OCI-LY1 (cell line): ENCODE measurements at regions not wholly inside any gene's neighbourhood (a gene's known extent, or its start where the extent isn't known, plus 50 kb on each side); places are given as distances from the start of the nearest gene placed in this dataset.

Source experiments
- H2AFZ ChIP-seq: fragments of 200-600 bp; sonication (generic), shearing (Covaris generic); 2 replicates; pipeline ENCODE4 v1.6.0; 2014; ENCODE audit warnings: antibody characterized with exemption, mild to moderate bottlenecking, low read length
- H3F3A ChIP-seq: fragments of 200-600 bp; sonication (generic), shearing (Covaris generic); 2 replicates; pipeline ENCODE4 v1.6.0; 2014; ENCODE audit warnings: mild to moderate bottlenecking, antibody characterized with exemption, low read length, moderate library complexity; ENCODE audit not compliant: insufficient read depth
- H3K27ac ChIP-seq: fragments of 200-600 bp; sonication (generic); 2 replicates; pipeline ENCODE4 v1.5.1; 2014; ENCODE audit warnings: low read length, mixed run types, mild to moderate bottlenecking, low read depth; ENCODE audit not compliant: poor library complexity, severe bottlenecking
- H3K27me3 ChIP-seq: fragments of 200-600 bp; sonication (generic); 2 replicates; pipeline ENCODE4 v1.6.0; 2014; ENCODE audit warnings: antibody characterized with exemption, mild to moderate bottlenecking, low read length, moderate library complexity; ENCODE audit not compliant: insufficient read depth
- H3K36me3 ChIP-seq: fragments of 200-600 bp; sonication (generic); 2 replicates; pipeline ENCODE4 v1.6.1; 2014; ENCODE audit warnings: mild to moderate bottlenecking, antibody characterized with exemption, low read length, moderate library complexity, mixed read lengths; ENCODE audit not compliant: insufficient read depth
- H3K4me1 ChIP-seq: fragments of 200-600 bp; sonication (generic); 2 replicates; pipeline ENCODE4 v1.5.1; 2014; ENCODE audit warnings: mild to moderate bottlenecking, low read length, moderate library complexity; ENCODE audit not compliant: insufficient read depth, severe bottlenecking
- H3K4me2 ChIP-seq: fragments of 200-600 bp; sonication (generic), shearing (Covaris generic); 2 replicates; pipeline ENCODE4 v1.6.1; 2014; ENCODE audit warnings: low read length
- H3K4me3 ChIP-seq: fragments of 200-600 bp; sonication (generic); 2 replicates; pipeline ENCODE4 v1.5.1; 2014; ENCODE audit warnings: low read length, low read depth, mild to moderate bottlenecking, mixed read lengths; ENCODE audit not compliant: poor library complexity, severe bottlenecking
- H3K79me2 ChIP-seq: fragments of 200-600 bp; shearing (Covaris generic); 2 replicates; pipeline ENCODE4 v1.6.1; 2016; ENCODE audit warnings: mixed run types, low read length, mixed read lengths; ENCODE audit not compliant: insufficient read depth
- H3K9ac ChIP-seq: fragments of 200-600 bp; sonication (generic), shearing (Covaris generic); 2 replicates; pipeline ENCODE4 v1.6.1; 2014; ENCODE audit warnings: mild to moderate bottlenecking, low read length, mixed read lengths
- H3K9me2 ChIP-seq: fragments of 200-600 bp; sonication (generic), shearing (Covaris generic); 2 replicates; pipeline ENCODE4 v1.6.1; 2014; ENCODE audit warnings: low read depth, mild to moderate bottlenecking, low read length, mixed read lengths
- H3K9me3 ChIP-seq: fragments of 200-600 bp; shearing (Covaris generic); 2 replicates; pipeline ENCODE4 v1.6.1; 2014; ENCODE audit warnings: low read length, mixed read lengths
- H4K20me1 ChIP-seq: fragments of 200-600 bp; sonication (generic), shearing (Covaris generic); 2 replicates; pipeline ENCODE4 v1.6.0; 2016; ENCODE audit warnings: mild to moderate bottlenecking, low read length; ENCODE audit not compliant: insufficient read depth
- EZH2 ChIP-seq: fragments of 200-600 bp; sonication (generic), shearing (Covaris generic); IDR thresholded peaks from 2 replicates; pipeline ENCODE4 v1.8.0; 2017; ENCODE audit warnings: borderline replicate concordance, mixed run types, mild to moderate bottlenecking, antibody characterized with exemption, low read length, moderate library complexity, mixed read lengths
- TF ChIP-seq, protein P1 (sequence below): fragments of 200-600 bp; sonication (generic), shearing (Covaris generic); IDR thresholded peaks from 2 replicates; pipeline ENCODE4 v1.5.1; 2017; ENCODE audit warnings: mild to moderate bottlenecking, antibody characterized with exemption, low read length, moderate library complexity, mixed read lengths

DNA sequence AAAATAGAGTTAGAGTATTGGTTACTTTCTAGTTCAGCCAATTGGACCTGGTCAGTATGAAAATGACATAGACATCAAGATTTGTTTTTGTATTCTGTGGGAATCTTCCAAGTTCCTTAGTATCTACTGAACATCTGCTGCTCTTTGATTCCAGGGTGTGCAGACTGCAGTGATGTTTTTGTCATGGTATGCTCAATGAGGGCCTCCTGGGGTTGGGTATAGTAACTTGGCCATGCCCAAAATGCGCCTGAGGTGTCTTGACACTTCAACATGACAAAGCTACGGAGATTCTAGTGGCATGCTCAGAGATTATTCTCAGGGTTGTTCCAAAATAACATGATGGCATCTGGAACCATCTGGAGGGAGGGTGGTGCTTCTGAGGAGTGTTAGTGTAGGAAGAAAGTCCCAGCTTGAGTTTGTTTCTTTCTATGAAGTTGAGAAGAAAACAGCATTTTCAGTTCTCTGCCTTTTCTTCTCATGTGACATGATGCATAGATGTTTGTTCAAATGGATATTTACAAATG, 313.5 kb upstream of the TBL1XR1 start:
- no peaks in the 10 kb centered on the region for H3K36me3 ChIP-seq
- H3K4me2 ChIP-seq: no peak overlapping the region
- H2AFZ ChIP-seq: no peak overlapping the region
- H3K4me3 ChIP-seq: no peak overlapping the region
- no peak overlapping the region for H3K9ac ChIP-seq
- H3K9me3 ChIP-seq: no peaks in the 10 kb centered on the region
- no peaks in the 10 kb centered on the region for H3F3A ChIP-seq
- H3K27ac ChIP-seq: no peak overlapping the region
- TF ChIP-seq, protein P1, sequence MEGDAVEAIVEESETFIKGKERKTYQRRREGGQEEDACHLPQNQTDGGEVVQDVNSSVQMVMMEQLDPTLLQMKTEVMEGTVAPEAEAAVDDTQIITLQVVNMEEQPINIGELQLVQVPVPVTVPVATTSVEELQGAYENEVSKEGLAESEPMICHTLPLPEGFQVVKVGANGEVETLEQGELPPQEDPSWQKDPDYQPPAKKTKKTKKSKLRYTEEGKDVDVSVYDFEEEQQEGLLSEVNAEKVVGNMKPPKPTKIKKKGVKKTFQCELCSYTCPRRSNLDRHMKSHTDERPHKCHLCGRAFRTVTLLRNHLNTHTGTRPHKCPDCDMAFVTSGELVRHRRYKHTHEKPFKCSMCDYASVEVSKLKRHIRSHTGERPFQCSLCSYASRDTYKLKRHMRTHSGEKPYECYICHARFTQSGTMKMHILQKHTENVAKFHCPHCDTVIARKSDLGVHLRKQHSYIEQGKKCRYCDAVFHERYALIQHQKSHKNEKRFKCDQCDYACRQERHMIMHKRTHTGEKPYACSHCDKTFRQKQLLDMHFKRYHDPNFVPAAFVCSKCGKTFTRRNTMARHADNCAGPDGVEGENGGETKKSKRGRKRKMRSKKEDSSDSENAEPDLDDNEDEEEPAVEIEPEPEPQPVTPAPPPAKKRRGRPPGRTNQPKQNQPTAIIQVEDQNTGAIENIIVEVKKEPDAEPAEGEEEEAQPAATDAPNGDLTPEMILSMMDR: no peak
- TF ChIP-seq EZH2: no peak
- no peaks in the 10 kb centered on the region for H3K9me2 ChIP-seq
- no peaks in the 10 kb centered on the region for H3K4me1 ChIP-seq
- H4K20me1 ChIP-seq: no peaks in the 10 kb centered on the region
- no peaks in the 10 kb centered on the region for H3K27me3 ChIP-seq
- no peaks in the 10 kb centered on the region for H3K79me2 ChIP-seq

DNA sequence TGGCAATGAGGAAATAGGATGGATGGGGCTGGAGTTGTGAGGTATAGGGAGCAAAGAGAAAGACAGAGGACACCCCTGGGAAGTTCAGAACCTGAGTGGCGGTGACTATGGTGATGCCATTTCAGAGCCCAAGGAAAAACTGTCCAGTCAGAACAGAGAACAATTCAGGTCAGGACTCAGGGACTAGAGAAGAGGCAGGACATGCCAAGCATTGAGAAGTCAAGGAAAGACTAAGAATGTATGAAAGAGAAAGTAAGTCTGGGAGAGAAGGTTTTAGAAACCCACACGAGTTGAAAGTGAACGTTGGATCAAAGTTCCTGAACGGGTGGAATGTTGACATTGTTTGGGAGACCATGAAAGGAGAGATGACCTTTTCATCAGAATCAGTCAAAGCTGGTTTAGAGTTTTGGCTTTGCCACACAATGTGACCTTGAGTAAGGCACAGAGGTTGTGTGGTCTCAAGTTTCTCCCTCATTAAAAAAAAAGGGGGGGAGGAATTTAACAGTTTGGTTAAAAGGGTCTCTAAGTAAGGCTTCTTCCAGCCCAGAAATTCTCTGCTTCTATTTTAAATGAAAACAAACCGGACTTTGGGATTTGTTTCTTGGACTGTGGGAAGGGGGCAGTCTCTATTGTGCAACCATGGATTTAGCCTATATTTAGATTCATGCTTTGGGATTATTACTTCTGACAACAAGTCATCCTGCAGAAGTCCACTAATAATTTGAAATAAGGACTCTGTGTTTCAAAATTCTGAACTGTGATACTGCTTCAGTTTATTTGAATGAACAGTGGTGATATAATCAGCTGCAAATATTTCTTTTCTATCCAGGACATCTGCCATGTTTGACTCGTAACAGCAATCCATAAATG, 315.9 kb upstream of the TBL1XR1 start:
- Histone ChIP-seq H4K20me1 (no peaks in the 10 kb centered on the region), H3K4me3 (no peak overlapping the region), H2AFZ (no peak overlapping the region), H3K36me3 (no peaks in the 10 kb centered on the region), H3K79me2 (no peaks in the 10 kb centered on the region), H3K4me1 (no peaks in the 10 kb centered on the region), H3K27me3 (no peaks in the 10 kb centered on the region), H3K27ac (no peak overlapping the region), H3K9me2 (no peaks in the 10 kb centered on the region), H3K9ac (no peak overlapping the region), H3K9me3 (no peaks in the 10 kb centered on the region), H3K4me2 (no peak overlapping the region), H3F3A (no peaks in the 10 kb centered on the region)
- no peak for TF ChIP-seq EZH2
- TF ChIP-seq, protein P1: no peak

DNA sequence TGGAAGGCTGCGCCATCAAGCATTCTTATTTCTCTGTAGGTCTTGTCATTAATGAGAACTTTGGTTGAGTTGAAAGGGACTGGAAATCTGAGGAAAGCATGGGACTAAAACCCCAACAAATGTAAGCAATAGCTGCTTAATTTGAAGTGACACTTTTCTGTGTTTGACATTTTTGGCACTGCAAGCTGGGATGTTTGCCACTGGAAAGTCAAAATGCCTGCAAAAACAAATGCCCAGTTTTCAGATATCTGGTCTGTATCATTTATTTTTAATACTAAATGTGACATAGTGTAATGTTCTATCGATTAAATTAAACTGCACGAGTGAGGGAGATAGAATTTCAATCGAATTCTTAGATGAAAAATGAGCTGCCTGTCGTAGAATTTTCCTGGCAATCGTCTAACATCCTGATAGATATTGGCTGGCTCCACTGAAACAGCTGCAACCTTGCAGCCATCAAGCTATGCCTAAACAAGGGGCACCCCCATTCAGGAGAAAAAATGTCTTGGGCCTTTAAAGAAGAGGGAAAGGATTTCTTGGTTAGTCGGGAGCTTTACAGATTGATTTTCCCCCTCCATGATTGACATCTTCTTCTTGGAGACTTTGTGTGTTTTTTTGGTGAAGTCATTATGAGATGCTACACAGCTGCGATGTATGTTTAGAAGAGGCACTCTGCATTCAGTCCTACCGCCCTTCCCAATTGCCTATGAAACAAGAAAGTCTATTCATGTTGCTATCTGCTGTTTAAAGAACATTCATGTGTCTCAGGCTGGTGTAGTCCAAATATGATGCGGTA, 316.7 kb upstream of the TBL1XR1 start:
- Histone ChIP-seq H4K20me1 (no peaks in the 10 kb centered on the region), H3K36me3 (no peaks in the 10 kb centered on the region)

More for the DNA sequence above, 316.7 kb upstream of the TBL1XR1 start:
- TF ChIP-seq, protein P1: no peak
- no peak for TF ChIP-seq EZH2
- Histone ChIP-seq H3K27me3 (no peaks in the 10 kb centered on the region), H2AFZ (no peak overlapping the region), H3K9ac (no peak overlapping the region), H3K9me3 (no peaks in the 10 kb centered on the region), H3K4me2 (no peak overlapping the region), H3F3A (no peaks in the 10 kb centered on the region), H3K79me2 (no peaks in the 10 kb centered on the region), H3K9me2 (no peaks in the 10 kb centered on the region), H3K4me3 (no peak overlapping the region), H3K27ac (no peak overlapping the region), H3K4me1 (no peaks in the 10 kb centered on the region)
